HCT116 (cell line): ENCODE measurements at regions not wholly inside any gene's neighbourhood (a gene's known extent, or its start where the extent isn't known, plus 50 kb on each side); places are given as distances from the start of the nearest gene placed in this dataset.

Experiments
- ATAC-seq: fragments of 200-7000 bp; cut with Tn5 transposase; 2 replicates; pipeline ENCODE4 v1.9.1; 2020; ENCODE audit warnings: mild to moderate bottlenecking, moderate library complexity
- BruUV-seq: library from RNA; stranded (reverse); fragments of 400-500 nt; replicated peaks from 2 replicates; lab custom pipeline; 2021; lab: Mats Ljungman, UMichigan
- CTCF ChIA-PET: fragments of 300-600 bp; sonication (Branson Sonifier 250); formaldehyde crosslinking; loops from one replicate; lab custom pipeline; 2021; ENCODE audit warnings: antibody characterized with exemption; lab: Charles Lee
- POLR2A ChIA-PET: fragments of 300-600, 350-600 bp; sonication (Branson Sonifier 250); formaldehyde crosslinking; loops from one replicate; lab custom pipeline; 2021; ENCODE audit warnings: antibody characterized with exemption; lab: Charles Lee
- RAD21 ChIA-PET, 2 experiments: fragments of 300-600 bp; sonication (Branson Sonifier 250); formaldehyde crosslinking; loops; one replicate each; lab custom pipeline; 2023; ENCODE audit warnings: low total read pairs in 2 of 2; ENCODE audit not compliant: uncharacterized antibody in 2 of 2, unreplicated experiment in 2 of 2, low non-redundant PET in 1 of 2; lab: Charles Lee
- DNase-seq: peaks from one replicate; pipeline ENCODE4 v3.0.0-alpha.2; 2010; ENCODE audit warnings: low read depth, low spot score
- H2AFZ ChIP-seq: fragments of 200-600 bp; shearing (Covaris generic), sonication (generic); 2 replicates; pipeline ENCODE4 v1.6.1; 2017; ENCODE audit warnings: low read depth, mixed run types, mixed read lengths, antibody characterized with exemption, low read length; ENCODE audit not compliant: poor library complexity, severe bottlenecking
- H3K27ac ChIP-seq: 2 replicates; pipeline ENCODE4 v1.5.1; 2012; ENCODE audit warnings: low read depth, low read length
- H3K27me3 ChIP-seq: fragments of 200-600 bp; sonication (generic); 2 replicates; pipeline ENCODE4 v1.6.1; 2016; ENCODE audit warnings: mixed run types, low read length, mixed read lengths; ENCODE audit not compliant: insufficient read depth
- H3K36me3 ChIP-seq, 2 experiments: fragments of 200-500 bp in 1 of 2; fragments of 200-600 bp in 1 of 2; sonication (Bioruptor generic) in 1 of 2; sonication (generic) in 1 of 2; 2 replicates each; pipeline versions ENCODE4 v1.5.1 to v1.6.1; 2014 to 2016; ENCODE audit warnings: low read length in 2 of 2, inconsistent platforms in 1 of 2, mixed read lengths in 1 of 2, mixed run types in 1 of 2; ENCODE audit not compliant: insufficient read depth in 2 of 2, control insufficient read depth in 1 of 2
- H3K4me1 ChIP-seq, 2 experiments: fragments of 200-600 bp in 1 of 2; sonication (generic) in 1 of 2; 2 replicates each; pipeline versions ENCODE4 v1.5.1 to v1.6.1; 2012 to 2017; ENCODE audit warnings: low read length in 2 of 2, inconsistent platforms in 1 of 2, mild to moderate bottlenecking in 1 of 2, mixed read lengths in 1 of 2, mixed run types in 1 of 2, moderate library complexity in 1 of 2; ENCODE audit not compliant: insufficient read depth in 2 of 2, control insufficient read depth in 1 of 2
- H3K4me2 ChIP-seq: fragments of 200-600 bp; sonication (generic); 2 replicates; pipeline ENCODE4 v1.6.1; 2017; ENCODE audit warnings: mixed run types, low read length, mixed read lengths
- H3K4me3 ChIP-seq, 2 experiments: fragments of 200-600 bp in 1 of 2; sonication (generic) in 1 of 2; replicated peaks in 1 of 2; 2 replicates each; pipeline ENCODE4 v1.5.1; 2011 to 2016; ENCODE audit warnings: low read length in 2 of 2, control low read depth in 1 of 2, low read depth in 1 of 2, mild to moderate bottlenecking in 1 of 2, mixed read lengths in 1 of 2, mixed run types in 1 of 2
- H3K79me2 ChIP-seq: fragments of 200-600 bp; sonication (generic); 2 replicates; pipeline ENCODE4 v1.6.1; 2017; ENCODE audit warnings: mild to moderate bottlenecking, mixed run types, low read length, moderate library complexity, mixed read lengths; ENCODE audit not compliant: insufficient read depth
- H3K9ac ChIP-seq: fragments of 200-600 bp; sonication (generic); 2 replicates; pipeline ENCODE4 v1.6.1; 2016; ENCODE audit warnings: low read length, mixed read lengths
- H3K9me2 ChIP-seq: fragments of 200-600 bp; sonication (generic), shearing (Covaris generic); 2 replicates; pipeline ENCODE4 v1.6.1; 2017; ENCODE audit warnings: mixed run types, mild to moderate bottlenecking, moderate library complexity; ENCODE audit not compliant: insufficient read depth
- H3K9me3 ChIP-seq, 2 experiments: fragments of 200-500 bp in 1 of 2; fragments of 200-600 bp in 1 of 2; sonication (Bioruptor generic) in 1 of 2; sonication (generic) in 1 of 2; 2 replicates each; pipeline ENCODE4 v1.6.1; 2014 to 2017; ENCODE audit warnings: low read length in 2 of 2, mixed read lengths in 2 of 2, inconsistent platforms in 1 of 2, low read depth in 1 of 2, mild to moderate bottlenecking in 1 of 2, mixed run types in 1 of 2, moderate library complexity in 1 of 2; ENCODE audit not compliant: control insufficient read depth in 1 of 2, insufficient read depth in 1 of 2
- H4K20me1 ChIP-seq: fragments of 200-600 bp; sonication (generic), shearing (Covaris generic); 2 replicates; pipeline ENCODE4 v1.6.1; 2017; ENCODE audit warnings: mixed run types, mild to moderate bottlenecking, moderate library complexity; ENCODE audit not compliant: insufficient read depth
- CBX3 ChIP-seq: IDR thresholded peaks from 2 replicates; pipeline ENCODE4 v1.6.1; 2012; ENCODE audit warnings: low read depth
- CTCF ChIP-seq, 3 experiments: fragments of 200-600 bp in 1 of 3; sonication (generic) in 1 of 3; IDR thresholded peaks in 2 of 3; conservative IDR thresholded peaks in 1 of 3; 2 replicates each; pipeline ENCODE4 v1.5.1; 2012 to 2017; ENCODE audit warnings: low read depth in 2 of 3, low read length in 2 of 3, antibody characterized with exemption in 1 of 3, borderline replicate concordance in 1 of 3, control low read depth in 1 of 3, mild to moderate bottlenecking in 1 of 3, mixed read lengths in 1 of 3, mixed run types in 1 of 3, moderate library complexity in 1 of 3; ENCODE audit not compliant: insufficient read depth in 1 of 3
- EZH2 ChIP-seq: fragments of 200-600 bp; sonication (generic); IDR thresholded peaks from 2 replicates; pipeline ENCODE4 v1.6.1; 2017; ENCODE audit warnings: antibody characterized with exemption, mixed run types
- FOSL1 ChIP-seq: IDR thresholded peaks from 2 replicates; pipeline ENCODE4 v1.6.1; 2012; ENCODE audit warnings: low read depth
- RAD21 ChIP-seq: IDR thresholded peaks from 2 replicates; pipeline ENCODE4 v1.6.1; 2012; ENCODE audit warnings: low read depth, mild to moderate bottlenecking
- ZBTB33 ChIP-seq: IDR thresholded peaks from 2 replicates; pipeline ENCODE4 v1.6.1; 2011; ENCODE audit warnings: mild to moderate bottlenecking, low read length, moderate library complexity; ENCODE audit not compliant: insufficient replicate concordance; ENCODE audit errors: extremely low read depth
- intact Hi-C: fragments of 100-400 bp; cut with micrococcal nuclease; formaldehyde crosslinking; loops from 2 replicates; pipeline ENCODE4 v1.10.0; 2022

GRCh38 chr13:67439365-67439764 is 209.2 kb upstream of the PCDH9 start (continued):
- TF ChIP-seq FOSL1 (no peak), EZH2 (no peak), CBX3 (no peak), ZBTB33 (no peak)

GRCh38 chr13:67438465-67438864 is 208.3 kb upstream of the PCDH9 start:
- intact Hi-C loops, result no loop called here
- Histone ChIP-seq H3K4me3 (no peak overlapping the region), H4K20me1 (no peaks in the 10 kb centered on the region), H2AFZ (no peak overlapping the region), H3K4me2 (no peak overlapping the region), H3K27me3 (no peaks in the 10 kb centered on the region), H3K27ac (no peak overlapping the region), H3K36me3 (no peaks in the 10 kb centered on the region), H3K9ac (no peak overlapping the region), H3K9me2 (no peaks in the 10 kb centered on the region), H3K4me1 (no peaks in the 10 kb centered on the region), H3K79me2 (no peaks in the 10 kb centered on the region), H3K9me3 (no peaks in the 10 kb centered on the region)
- POLR2A ChIA-PET, result no interaction called here
- no TSS peak for BruUV-seq
- TF ChIP-seq EZH2, result no peak
- 0 out of 6 replicates have a peak, but pooled peaks of 1 of the 3 experiments have one; percentile 2 for TF ChIP-seq CTCF (IDR thresholded peaks at IDR 0.05 in 2 of 3, conservative IDR thresholded peaks at IDR 0.05 in 1 of 3; ENCODE audit: borderline replicate concordance in 1 of 3, insufficient read depth in 1 of 3, low read depth in 2 of 3, low read length in 2 of 3)
- TF ChIP-seq RAD21, result peak; percentile 39
- ATAC-seq (no peak), DNase-seq (no peak)
- CTCF ChIA-PET, result no interaction called here
- RAD21 ChIA-PET, result no interaction called here
